ENCODE measurements at regions not wholly inside any gene's neighbourhood (a gene's known extent, or its start where the extent isn't known, plus 50 kb on each side); places are given as distances from the start of the nearest gene placed in this dataset.

DNA sequence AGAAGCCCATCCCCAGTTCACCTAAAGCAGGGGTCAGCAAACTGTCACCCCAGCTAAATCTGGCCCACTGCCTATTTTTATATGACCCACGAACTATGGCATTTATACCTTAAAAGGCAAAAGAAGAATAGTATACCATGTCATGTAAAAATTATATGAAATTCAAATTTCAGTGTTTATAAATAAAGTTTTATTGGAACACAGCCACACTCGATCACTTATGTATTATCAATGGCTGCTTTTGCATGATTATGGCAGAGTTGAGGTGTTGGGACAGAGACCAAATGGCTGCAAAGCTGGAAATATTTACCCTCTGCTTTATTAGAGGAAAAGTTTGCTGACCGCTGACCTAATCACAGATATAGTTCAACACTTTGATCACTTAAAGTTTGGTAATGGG, 59.2 kb upstream of the GATB start:
- no peak overlapping the region for H3K4me3 ChIP-seq (ENCODE audit: low read depth, low read length)
- TF ChIP-seq MYC (IDR thresholded peaks at IDR 0.05; ENCODE audit: low read depth, low read length) (no peak), POLR2A (IDR thresholded peaks at IDR 0.05; ENCODE audit: extremely low read depth, insufficient read length) (no peak)
- TF ChIP-seq, protein P1, sequence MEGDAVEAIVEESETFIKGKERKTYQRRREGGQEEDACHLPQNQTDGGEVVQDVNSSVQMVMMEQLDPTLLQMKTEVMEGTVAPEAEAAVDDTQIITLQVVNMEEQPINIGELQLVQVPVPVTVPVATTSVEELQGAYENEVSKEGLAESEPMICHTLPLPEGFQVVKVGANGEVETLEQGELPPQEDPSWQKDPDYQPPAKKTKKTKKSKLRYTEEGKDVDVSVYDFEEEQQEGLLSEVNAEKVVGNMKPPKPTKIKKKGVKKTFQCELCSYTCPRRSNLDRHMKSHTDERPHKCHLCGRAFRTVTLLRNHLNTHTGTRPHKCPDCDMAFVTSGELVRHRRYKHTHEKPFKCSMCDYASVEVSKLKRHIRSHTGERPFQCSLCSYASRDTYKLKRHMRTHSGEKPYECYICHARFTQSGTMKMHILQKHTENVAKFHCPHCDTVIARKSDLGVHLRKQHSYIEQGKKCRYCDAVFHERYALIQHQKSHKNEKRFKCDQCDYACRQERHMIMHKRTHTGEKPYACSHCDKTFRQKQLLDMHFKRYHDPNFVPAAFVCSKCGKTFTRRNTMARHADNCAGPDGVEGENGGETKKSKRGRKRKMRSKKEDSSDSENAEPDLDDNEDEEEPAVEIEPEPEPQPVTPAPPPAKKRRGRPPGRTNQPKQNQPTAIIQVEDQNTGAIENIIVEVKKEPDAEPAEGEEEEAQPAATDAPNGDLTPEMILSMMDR (IDR thresholded peaks at IDR 0.05; ENCODE audit: low read depth, low read length), result no peak
- TF ChIP-seq, protein P2, sequence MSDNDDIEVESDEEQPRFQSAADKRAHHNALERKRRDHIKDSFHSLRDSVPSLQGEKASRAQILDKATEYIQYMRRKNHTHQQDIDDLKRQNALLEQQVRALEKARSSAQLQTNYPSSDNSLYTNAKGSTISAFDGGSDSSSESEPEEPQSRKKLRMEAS (IDR thresholded peaks at IDR 0.05; ENCODE audit: low read depth, low read length), result no peak
- no peak for DNase-seq (ENCODE audit: low read depth)

DNA sequence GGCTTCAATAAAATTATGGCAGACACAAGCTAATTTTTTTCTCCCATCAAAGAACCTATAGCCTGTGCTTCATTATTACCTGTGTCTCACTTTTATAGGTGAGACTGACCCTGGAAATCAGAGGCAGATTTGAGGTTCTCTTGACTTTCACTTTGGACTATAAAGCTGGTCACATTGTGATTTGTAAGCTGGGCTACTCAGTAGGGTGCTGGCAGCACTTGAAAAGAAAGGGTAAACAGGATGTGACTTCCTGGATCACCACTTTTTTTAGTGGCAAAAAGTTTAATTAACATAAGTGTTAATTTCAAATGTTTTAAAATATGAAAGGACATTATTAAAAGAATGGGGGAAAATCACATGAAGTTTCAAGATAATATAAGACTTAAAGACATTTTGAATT, 50.6 kb upstream of the GATB start:
- TF ChIP-seq MYC (IDR thresholded peaks at IDR 0.05; ENCODE audit: low read depth, low read length) (no peak), POLR2A (IDR thresholded peaks at IDR 0.05; ENCODE audit: extremely low read depth, insufficient read length) (no peak)
- TF ChIP-seq, protein P1 (IDR thresholded peaks at IDR 0.05; ENCODE audit: low read depth, low read length), result no peak
- TF ChIP-seq, protein P2 (IDR thresholded peaks at IDR 0.05; ENCODE audit: low read depth, low read length), result no peak
- DNase-seq (ENCODE audit: low read depth), result no peak

More for the DNA sequence above, 50.6 kb upstream of the GATB start:
- no peak overlapping the region for H3K4me3 ChIP-seq (ENCODE audit: low read depth, low read length)

Measured in NB4 (cell line).